HG02759 (cell line): ENCODE measurements at regions not wholly inside any gene's neighbourhood (a gene's known extent, or its start where the extent isn't known, plus 50 kb on each side); places are given as distances from the start of the nearest gene placed in this dataset.
"Not testable (repeated sequence)": the region's sequence is repeated elsewhere in the genome, so short reads cannot be mapped to it uniquely, and the experiment has no call there.

Experiments
- ATAC-seq: cut with Tn5 transposase; IDR thresholded peaks from one replicate; pipeline ENCODE4 v1.9.1; 2021; ENCODE audit warnings: mild to moderate bottlenecking, moderate library complexity; ENCODE audit not compliant: unreplicated experiment

- no peak for ATAC-seq
Observed at GRCh38 chr6:21333715-21334114, 259.8 kb upstream of the SOX4 start.

GRCh38 chr6:21334651-21335050 lies 258.9 kb upstream of the SOX4 start:
- ATAC-seq: no peak

DNA sequence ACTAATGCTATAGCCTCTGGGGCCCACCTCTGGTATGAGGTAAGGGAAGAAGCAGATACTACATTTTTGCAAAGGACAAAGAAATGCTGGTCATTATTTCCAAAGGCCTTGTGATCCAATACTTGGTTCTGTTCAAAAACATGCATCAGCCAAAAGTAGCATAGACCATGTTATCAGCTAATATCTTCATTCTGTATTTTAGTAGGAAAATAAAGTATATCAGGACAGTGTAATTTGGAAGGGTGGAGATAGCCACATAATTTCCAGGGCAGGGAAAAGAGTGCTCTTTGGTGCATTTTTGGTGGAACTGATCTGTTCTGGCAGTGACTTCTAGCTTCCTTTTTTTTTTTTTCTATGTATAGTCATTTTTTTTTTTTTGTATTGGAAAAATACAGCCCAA lies 258.0 kb upstream of the SOX4 start:
- ATAC-seq: no peak

- no peak for ATAC-seq
Observed at GRCh38 chr6:21337263-21337662, 256.3 kb upstream of the SOX4 start.

DNA sequence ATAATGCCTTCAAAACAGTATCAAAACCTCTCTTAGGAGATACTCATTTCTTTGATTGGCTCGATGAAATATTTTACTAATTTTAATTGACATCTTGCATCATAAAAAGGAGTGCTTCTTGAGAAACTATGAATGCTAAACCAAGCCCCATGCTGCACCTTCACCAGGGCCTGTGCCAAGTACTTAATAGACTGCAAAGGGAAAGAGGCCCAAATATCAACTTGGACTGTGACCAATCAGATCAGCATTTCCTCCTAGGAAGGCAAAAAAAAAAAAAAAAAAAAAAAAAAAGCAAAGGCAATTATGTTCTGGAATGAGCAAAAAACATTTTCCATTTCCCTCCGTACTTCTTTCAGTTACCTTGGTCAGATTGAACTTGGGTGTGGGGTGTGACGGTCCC lies 253.0 kb upstream of the SOX4 start:
- ATAC-seq: no peak

DNA sequence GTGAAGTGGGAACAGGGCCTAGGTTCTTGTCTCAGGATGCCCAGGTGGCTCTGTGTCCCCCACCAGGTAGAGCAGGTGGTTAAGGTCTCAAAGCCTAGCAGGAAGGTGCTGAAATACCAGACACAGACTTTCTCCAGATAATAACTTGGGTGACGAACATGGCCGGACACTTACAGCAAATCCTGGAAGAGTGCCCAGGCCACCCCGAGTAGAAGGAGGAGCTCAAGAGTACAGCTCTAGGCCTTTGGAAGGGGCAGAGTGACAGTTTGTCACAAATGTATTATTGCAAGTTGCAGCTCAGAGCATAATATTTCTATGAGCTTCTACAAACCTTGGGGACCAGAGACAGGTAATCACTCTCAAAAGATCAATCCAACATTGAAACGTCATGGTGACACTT lies 251.6 kb upstream of the SOX4 start:
- ATAC-seq: no peak

- no peak for ATAC-seq
Observed at GRCh38 chr6:21342501-21342900, 251.1 kb upstream of the SOX4 start.

GRCh38 chr6:21345704-21346103 lies 247.8 kb upstream of the SOX4 start:
- ATAC-seq: not testable (repeated sequence)

- no peak for ATAC-seq
Observed at GRCh38 chr6:21348146-21348503, 245.4 kb upstream of the SOX4 start.

DNA sequence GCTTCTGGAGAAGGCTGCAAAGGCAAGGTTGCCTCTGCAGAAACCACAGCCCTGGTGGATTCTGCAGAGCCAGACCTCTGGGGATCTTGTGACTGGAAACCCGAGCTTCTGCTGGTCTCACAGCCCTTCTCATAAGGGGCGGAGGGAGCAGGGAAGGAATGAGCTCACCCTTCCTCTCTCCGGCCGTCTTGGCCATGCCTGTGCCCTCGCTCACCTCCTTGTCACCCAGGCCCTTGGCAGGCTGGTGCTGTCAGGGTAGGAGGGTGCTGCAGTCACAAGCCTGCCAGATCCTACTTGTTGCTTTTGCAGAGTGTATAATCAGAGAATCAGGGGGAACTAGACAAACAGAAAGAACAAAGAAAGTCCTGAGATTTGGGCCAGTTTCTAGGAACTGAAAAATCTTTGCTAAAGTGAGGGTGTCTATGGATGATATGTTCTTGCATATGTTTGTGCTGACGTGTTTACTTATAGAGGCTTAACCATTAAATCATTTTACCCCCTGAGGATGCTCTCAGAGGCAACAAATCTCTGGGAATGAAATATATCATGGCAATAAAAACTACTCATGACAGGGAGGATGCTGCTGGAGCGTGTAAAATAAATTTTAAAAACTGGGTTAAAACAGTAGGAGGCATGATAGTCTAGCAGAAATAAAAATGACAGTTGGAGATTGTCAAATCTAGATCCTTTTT lies 244.9 kb upstream of the SOX4 start:
- ATAC-seq: no peak

DNA sequence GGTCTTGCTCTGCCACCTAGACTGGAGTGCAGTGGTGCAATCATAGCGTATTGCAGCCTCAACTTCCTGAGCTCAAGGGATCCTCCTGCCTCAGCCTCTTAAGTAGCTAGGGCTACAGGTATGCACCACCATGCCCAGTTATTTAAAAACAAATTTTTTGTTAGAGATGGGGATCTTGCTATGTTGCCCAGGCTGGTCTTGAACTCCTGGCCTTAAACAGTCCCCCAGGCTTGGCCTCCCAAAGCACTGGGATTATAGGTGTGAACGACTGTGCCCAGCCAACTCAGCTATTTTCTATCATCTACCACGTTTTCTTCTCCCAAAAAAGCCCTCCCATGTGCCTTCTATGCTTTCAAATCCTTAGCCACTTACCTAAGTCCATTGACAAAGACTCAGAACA lies 243.7 kb upstream of the SOX4 start:
- no peak for ATAC-seq

DNA sequence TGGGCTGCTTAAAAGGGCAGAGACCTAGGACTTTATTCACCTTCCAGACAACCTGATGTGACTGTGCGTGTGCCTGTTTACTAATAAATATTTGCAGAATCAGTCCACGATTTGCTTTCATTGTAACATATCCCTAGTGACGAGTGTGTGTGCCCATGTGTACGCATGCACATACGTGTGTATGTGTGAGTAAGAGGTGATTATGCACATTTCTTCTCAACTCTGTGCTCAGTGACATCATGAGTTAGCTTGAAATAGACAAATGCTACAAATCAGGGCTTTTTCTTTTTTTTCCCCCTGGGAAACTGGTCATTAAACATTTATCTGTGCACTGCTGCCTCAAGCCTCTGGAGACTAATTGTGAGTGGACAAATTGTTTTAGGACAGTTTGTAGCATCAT lies 242.6 kb upstream of the SOX4 start:
- ATAC-seq: no peak

GRCh38 chr6:21352131-21352530 lies 241.4 kb upstream of the SOX4 start:
- ATAC-seq: no peak

DNA sequence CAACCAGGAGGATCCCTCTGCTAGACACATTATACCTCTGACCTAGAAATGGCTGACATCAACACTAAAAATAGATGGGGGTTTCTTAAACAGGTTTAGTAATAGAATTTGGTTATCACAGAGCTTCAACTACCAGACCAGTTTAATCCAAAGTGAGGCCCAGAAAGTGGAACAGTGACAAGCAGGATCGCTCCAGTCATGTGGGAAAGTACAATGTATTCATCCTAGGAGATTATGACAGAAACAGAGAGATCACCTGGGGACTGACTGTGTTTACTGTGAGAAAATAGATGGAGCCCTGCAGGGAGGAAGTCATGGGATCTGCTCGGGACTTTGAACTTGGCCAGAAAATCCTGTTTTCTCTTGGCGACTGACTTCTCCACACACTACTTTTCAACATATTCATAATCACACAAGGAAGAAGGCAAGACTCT lies 238.7 kb upstream of the SOX4 start:
- peak; percentile 60 for ATAC-seq

GRCh38 chr6:21355638-21356037 lies 237.9 kb upstream of the SOX4 start:
- ATAC-seq: no peak

GRCh38 chr6:21357262-21357661 lies 236.3 kb upstream of the SOX4 start:
- ATAC-seq: no peak

DNA sequence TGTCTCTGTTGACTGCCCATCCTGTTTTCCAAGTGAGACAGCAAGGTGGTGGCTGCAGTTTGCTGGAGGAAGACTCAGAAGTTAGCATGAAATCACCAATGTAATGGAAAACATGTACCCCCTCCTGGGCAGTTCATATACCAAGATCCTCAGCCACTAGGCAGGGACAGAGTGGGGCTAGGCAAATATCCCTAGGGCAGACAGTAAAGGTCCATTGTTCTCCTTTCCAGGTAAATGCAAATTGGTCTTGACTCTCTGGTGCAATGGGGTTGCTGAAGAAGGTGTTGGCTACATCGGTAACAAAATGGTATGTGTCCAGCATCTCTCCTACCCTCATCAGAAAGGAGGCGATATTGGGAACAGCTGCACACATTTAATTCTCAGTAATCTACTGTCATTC lies 233.6 kb upstream of the SOX4 start:
- ATAC-seq: no peak

GRCh38 chr6:21360336-21360735 lies 233.2 kb upstream of the SOX4 start:
- ATAC-seq: peak; percentile 67

- no peak for ATAC-seq
Observed at GRCh38 chr6:21367148-21367547, 226.4 kb upstream of the SOX4 start.

GRCh38 chr6:21367649-21368154 lies 225.8 kb upstream of the SOX4 start:
- no peak for ATAC-seq

GRCh38 chr6:21371061-21371460 lies 222.5 kb upstream of the SOX4 start:
- ATAC-seq: no peak

- ATAC-seq: no peak
Observed at GRCh38 chr6:21371676-21372171, 221.8 kb upstream of the SOX4 start.
